Mucosa of stomach (tissue), 1 donor: ENCODE measurements at regions not wholly inside any gene's neighbourhood (a gene's known extent, or its start where the extent isn't known, plus 50 kb on each side); places are given as distances from the start of the nearest gene placed in this dataset.

Experiments
- H3K27me3 ChIP-seq: one replicate; pipeline ENCODE4 v1.7.0; 2013; ENCODE audit warnings: mild to moderate bottlenecking, low read length; ENCODE audit not compliant: control insufficient read depth, insufficient read depth
- H3K36me3 ChIP-seq: one replicate; pipeline ENCODE4 v1.7.0; 2013; ENCODE audit warnings: low read length; ENCODE audit not compliant: control insufficient read depth, insufficient read depth
- H3K4me1 ChIP-seq: one replicate; pipeline ENCODE4 v1.7.0; 2013; ENCODE audit warnings: mild to moderate bottlenecking, low read length; ENCODE audit not compliant: control insufficient read depth, insufficient read depth
- H3K4me3 ChIP-seq: one replicate; pipeline ENCODE4 v1.7.0; 2013; ENCODE audit warnings: low read length
- H3K9ac ChIP-seq: one replicate; pipeline ENCODE4 v1.7.0; 2013; ENCODE audit warnings: mild to moderate bottlenecking, low read length, moderate library complexity
- H3K9me3 ChIP-seq: one replicate; pipeline ENCODE4 v1.7.0; 2013; ENCODE audit warnings: mild to moderate bottlenecking, low read length, moderate library complexity; ENCODE audit not compliant: control insufficient read depth
- donor health status: Pancreatic carcinoma.

DNA sequence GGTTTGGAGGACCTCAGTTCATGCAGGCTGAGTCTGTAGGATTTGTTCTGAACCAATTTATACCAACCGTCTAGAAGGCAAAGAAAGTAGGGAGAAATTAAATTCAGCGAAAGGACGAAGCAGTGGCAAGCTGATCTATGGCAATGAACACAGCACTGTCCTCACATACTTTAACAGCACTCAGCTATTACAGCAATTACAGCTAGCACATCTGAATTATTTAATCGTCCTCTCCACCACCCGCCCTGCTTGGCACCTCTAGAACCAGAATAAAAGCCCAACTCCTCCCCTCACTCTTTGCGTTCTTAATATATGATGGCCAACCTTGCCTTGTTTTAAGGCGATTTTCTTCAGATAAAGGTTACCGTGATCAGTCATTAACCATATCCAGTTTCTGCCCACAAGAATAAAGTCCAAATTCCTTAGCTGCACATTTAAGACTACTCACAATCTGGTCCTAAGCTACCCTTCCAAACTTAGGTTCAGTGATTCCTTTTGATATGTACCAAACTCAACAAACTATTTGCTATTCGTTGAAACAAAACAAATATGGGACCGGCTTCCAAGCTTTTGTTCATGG, 169.4 kb upstream of the ESRRG start:
- Histone ChIP-seq H3K36me3 (no peaks in the 10 kb centered on the region), H3K9ac (no peak overlapping the region), H3K4me1 (peaks cover 4% of the 10 kb centered on the region), H3K27me3 (no peaks in the 10 kb centered on the region), H3K4me3 (no peak overlapping the region), H3K9me3 (no peaks in the 10 kb centered on the region)

- Histone ChIP-seq H3K9me3 (no peaks in the 10 kb centered on the region), H3K27me3 (no peaks in the 10 kb centered on the region), H3K36me3 (no peaks in the 10 kb centered on the region), H3K4me3 (no peak overlapping the region), H3K9ac (no peak overlapping the region), H3K4me1 (peaks cover 4% of the 10 kb centered on the region)
Measured at GRCh38 chr1:216890871-216891270, 167.6 kb upstream of the ESRRG start.

- Histone ChIP-seq H3K36me3 (no peaks in the 10 kb centered on the region), H3K4me3 (no peak overlapping the region), H3K27me3 (no peaks in the 10 kb centered on the region), H3K9me3 (no peaks in the 10 kb centered on the region), H3K4me1 (peaks cover 10% of the 10 kb centered on the region), H3K9ac (no peak overlapping the region)
Measured at GRCh38 chr1:216888731-216889130, 165.5 kb upstream of the ESRRG start.

- peaks cover 10% of the 10 kb centered on the region for H3K4me1 ChIP-seq
Measured at GRCh38 chr1:216887032-216887431, 163.8 kb upstream of the ESRRG start.

DNA sequence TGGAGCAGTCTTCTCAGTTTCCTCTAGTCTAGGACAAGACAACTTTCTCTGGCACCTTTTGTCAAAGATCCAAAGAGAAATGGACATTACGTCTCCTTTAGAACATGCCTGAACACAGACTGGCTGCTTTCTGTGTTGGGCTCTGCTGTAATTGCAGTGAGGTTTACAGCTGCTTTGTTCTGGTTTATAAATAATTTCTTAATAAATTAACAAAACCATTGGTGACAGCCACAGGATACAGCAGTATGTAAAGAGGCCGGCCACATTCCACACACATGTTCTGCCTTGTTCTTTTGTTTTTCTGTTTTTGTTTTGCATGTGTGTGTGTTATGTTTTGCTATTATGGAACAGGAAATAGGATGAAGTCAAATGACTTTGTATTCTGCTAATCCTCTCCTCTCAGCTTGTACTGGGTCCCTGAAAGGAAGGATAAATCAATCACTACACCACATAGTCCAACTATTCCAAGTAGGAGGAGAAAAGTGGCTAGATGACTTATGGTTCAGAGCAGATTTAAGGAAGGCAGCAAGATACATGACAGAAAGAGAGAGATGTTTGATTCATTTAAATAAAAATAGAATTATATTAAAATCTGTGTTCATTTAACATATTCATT, 161.5 kb upstream of the ESRRG start:
- no peaks in the 10 kb centered on the region for H3K9me3 ChIP-seq
- H3K9ac ChIP-seq: no peak overlapping the region
- peaks cover 10% of the 10 kb centered on the region for H3K4me1 ChIP-seq
- no peak overlapping the region for H3K4me3 ChIP-seq
- no peaks in the 10 kb centered on the region for H3K27me3 ChIP-seq
- no peaks in the 10 kb centered on the region for H3K36me3 ChIP-seq

More at GRCh38 chr1:216887032-216887431, 163.8 kb upstream of the ESRRG start:
- Histone ChIP-seq H3K27me3 (no peaks in the 10 kb centered on the region), H3K9ac (no peak overlapping the region), H3K36me3 (no peaks in the 10 kb centered on the region), H3K9me3 (no peaks in the 10 kb centered on the region), H3K4me3 (no peak overlapping the region)

DNA sequence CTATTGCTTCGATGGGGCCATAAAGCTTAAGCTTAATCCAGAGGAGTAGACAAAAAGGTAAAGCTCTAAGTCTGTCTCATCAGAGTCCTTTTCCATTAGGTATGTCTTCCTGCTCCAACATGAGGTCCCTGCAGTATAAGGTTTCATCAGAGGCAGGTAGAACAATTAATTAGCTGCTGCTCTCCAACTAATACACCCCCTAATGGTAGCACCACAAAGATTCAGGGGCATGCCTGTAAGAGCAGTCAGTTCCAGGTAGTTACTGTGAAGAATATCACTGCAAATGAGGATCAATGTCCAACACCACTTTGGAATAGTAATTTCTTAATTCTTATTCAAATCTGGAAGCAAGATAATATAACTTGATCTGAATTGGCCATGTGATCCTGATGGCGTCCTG, 160.3 kb upstream of the ESRRG start:
- H3K9ac ChIP-seq: no peak overlapping the region
- no peak overlapping the region for H3K4me3 ChIP-seq
- H3K36me3 ChIP-seq: no peaks in the 10 kb centered on the region
- peaks cover 6% of the 10 kb centered on the region for H3K4me1 ChIP-seq
- no peaks in the 10 kb centered on the region for H3K9me3 ChIP-seq
- no peaks in the 10 kb centered on the region for H3K27me3 ChIP-seq

DNA sequence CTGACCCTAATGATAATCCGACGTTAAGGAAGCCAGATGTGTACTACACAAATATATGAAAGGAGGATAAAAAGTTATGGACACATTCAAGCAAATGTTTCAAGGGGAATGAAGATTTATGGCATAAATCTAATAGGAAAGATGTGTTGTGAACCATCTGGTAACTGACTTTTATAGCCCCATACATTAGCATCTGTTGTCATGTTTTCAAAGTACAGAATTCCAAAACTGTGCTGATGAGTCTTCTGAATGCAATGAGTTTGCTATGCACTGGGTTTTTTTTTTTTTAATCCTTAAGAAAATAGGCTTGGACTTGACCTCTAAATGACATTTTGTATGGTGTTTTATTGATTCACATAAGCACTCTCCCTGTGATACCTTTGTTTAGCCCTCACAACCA, 158.5 kb upstream of the ESRRG start:
- H3K27me3 ChIP-seq: no peaks in the 10 kb centered on the region
- no peak overlapping the region for H3K9ac ChIP-seq
- H3K4me1 ChIP-seq: peaks cover 6% of the 10 kb centered on the region
- no peaks in the 10 kb centered on the region for H3K36me3 ChIP-seq
- H3K9me3 ChIP-seq: no peaks in the 10 kb centered on the region
- H3K4me3 ChIP-seq: no peak overlapping the region

GRCh38 chr1:216866714-216867113, 143.5 kb upstream of the ESRRG start:
- no peaks in the 10 kb centered on the region for H3K9me3 ChIP-seq

GRCh38 chr1:216855810-216856209, 132.6 kb upstream of the ESRRG start:
- H3K9ac ChIP-seq: no peak overlapping the region
- H3K4me1 ChIP-seq: no peaks in the 10 kb centered on the region
- no peaks in the 10 kb centered on the region for H3K9me3 ChIP-seq
- no peaks in the 10 kb centered on the region for H3K36me3 ChIP-seq
- no peak overlapping the region for H3K4me3 ChIP-seq
- no peaks in the 10 kb centered on the region for H3K27me3 ChIP-seq

More at GRCh38 chr1:216866714-216867113, 143.5 kb upstream of the ESRRG start:
- no peaks in the 10 kb centered on the region for H3K4me1 ChIP-seq
- H3K4me3 ChIP-seq: no peak overlapping the region
- H3K36me3 ChIP-seq: no peaks in the 10 kb centered on the region
- no peak overlapping the region for H3K9ac ChIP-seq
- H3K27me3 ChIP-seq: no peaks in the 10 kb centered on the region

GRCh38 chr1:216854836-216855484, 131.7 kb upstream of the ESRRG start:
- Histone ChIP-seq H3K9me3 (no peaks in the 10 kb centered on the region), H3K4me1 (no peaks in the 10 kb centered on the region), H3K9ac (no peak overlapping the region), H3K36me3 (no peaks in the 10 kb centered on the region), H3K27me3 (no peaks in the 10 kb centered on the region), H3K4me3 (no peak overlapping the region)

GRCh38 chr1:216851073-216851472, 127.8 kb upstream of the ESRRG start:
- Histone ChIP-seq H3K36me3 (no peaks in the 10 kb centered on the region), H3K27me3 (no peaks in the 10 kb centered on the region), H3K4me3 (no peak overlapping the region), H3K9ac (no peak overlapping the region), H3K9me3 (no peaks in the 10 kb centered on the region), H3K4me1 (no peaks in the 10 kb centered on the region)

DNA sequence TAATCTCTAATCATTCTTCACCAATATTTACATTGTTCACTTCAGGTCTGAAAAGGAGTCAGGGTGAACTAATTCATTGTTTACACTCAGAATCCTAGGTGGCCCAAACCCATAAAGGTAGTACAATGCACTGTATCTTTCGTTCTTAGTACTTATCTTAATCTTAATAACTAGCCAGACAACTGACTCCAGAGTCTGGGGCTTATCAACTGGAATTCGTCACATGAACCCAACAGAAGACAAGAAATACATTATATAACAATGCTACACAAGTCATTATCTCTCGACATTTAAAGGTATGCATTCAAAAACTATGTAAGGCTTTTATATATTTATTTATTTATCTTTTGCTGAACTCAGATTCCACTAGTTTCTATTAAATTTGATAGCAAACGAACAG, 125.9 kb upstream of the ESRRG start:
- no peak overlapping the region for H3K9ac ChIP-seq
- no peaks in the 10 kb centered on the region for H3K36me3 ChIP-seq
- no peaks in the 10 kb centered on the region for H3K4me1 ChIP-seq
- no peak overlapping the region for H3K4me3 ChIP-seq
- H3K27me3 ChIP-seq: no peaks in the 10 kb centered on the region
- no peaks in the 10 kb centered on the region for H3K9me3 ChIP-seq
